DND-41 (cell line): ENCODE measurements at regions not wholly inside any gene's neighbourhood (a gene's known extent, or its start where the extent isn't known, plus 50 kb on each side); places are given as distances from the start of the nearest gene placed in this dataset.

Experiments
- CTCF ChIP-seq: IDR thresholded peaks from 2 replicates; pipeline ENCODE4 v1.5.1; 2012; ENCODE audit warnings: borderline replicate concordance, low read length, moderate library complexity, mild to moderate bottlenecking; ENCODE audit not compliant: poor library complexity, severe bottlenecking; ENCODE audit errors: extremely low read depth
- EZH2 ChIP-seq: IDR thresholded peaks from 3 replicates; pipeline ENCODE4 v1.6.1; 2012; ENCODE audit warnings: borderline replicate concordance, low read depth, mild to moderate bottlenecking, moderate library complexity, low read length, inconsistent platforms; ENCODE audit not compliant: severe bottlenecking

DNA sequence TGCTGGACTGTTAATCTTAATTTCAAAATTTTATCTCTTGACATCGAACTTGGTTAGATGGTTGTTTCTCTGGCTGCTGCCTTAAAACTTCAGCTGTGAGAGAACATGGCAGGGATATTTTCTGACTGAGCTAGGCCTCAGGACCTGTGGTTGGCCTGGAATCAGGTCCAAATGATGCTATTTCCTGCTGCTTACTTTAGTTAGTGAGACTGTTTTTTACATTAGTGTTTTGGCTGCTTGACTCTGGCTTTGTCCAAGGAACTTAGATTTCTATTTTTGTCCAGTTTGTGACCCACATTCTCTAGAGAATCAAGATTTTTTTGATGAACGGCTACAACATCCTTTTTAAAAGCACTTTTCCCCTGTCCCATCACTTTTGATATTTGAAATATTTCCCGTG, 497.9 kb upstream of the SGO1 start:
- TF ChIP-seq EZH2 (no peak), CTCF (no peak)
